ENCODE measurements at regions not wholly inside any gene's neighbourhood (a gene's known extent, or its start where the extent isn't known, plus 50 kb on each side); places are given as distances from the start of the nearest gene placed in this dataset.
A peak's percentile ranks its signal among the peaks of the same experiment; 100 is the strongest.

DNA sequence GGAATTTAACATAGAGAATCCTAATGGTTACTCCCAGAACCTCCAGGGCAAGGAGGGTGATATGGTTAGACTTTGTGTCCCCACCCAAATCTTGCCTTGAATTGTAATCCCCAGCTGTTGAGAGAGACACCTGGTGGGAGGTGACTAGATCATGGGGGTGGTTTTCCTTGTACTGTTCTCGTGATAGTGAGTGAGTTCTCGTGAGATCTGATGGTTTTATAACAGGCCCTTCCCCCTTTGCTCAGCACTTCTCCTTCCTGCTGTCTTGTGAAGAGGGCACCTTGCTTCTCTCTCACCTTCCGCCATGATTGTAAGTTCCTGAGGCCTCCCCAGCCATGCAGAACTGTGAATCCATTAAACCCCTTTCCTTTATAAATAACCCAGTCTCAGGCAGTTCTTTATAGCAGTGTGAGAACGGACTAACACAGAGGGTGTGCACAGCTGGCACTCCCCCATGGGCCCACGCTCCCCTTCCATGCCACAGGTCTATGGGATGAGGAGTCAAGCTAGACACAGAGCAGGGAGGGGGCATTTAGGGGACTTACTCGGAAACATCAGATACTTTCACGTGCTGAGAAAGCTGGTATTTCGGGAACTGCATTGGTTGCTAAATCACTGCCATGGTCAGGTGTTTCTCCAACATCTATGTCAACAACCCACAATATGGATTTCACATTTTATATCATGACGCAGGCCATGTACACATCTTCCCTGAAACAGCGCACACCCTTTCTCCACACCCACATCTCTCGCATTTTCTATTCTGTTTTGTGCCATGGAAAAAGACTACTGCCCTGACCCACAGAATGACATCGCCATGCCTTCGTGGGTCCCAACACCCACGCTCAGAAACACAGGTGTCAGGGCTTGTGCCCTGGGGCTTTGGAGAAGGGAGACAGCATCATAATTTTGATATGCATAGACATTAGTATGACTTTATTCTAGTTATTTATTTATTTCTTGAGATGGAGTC is 199.1 kb upstream of the GSE1 start:
- no peaks in the 10 kb centered on the region for H3K27me3 ChIP-seq (ENCODE audit: insufficient read depth, low read depth, low read length)
- H3K36me3 ChIP-seq (ENCODE audit: insufficient read depth, low read length): no peaks in the 10 kb centered on the region
- H2AFZ ChIP-seq (ENCODE audit: low read depth, low read length): no peak overlapping the region
- H3K4me2 ChIP-seq (ENCODE audit: low read length): no peak overlapping the region
- no peak overlapping the region for H3K27ac ChIP-seq (ENCODE audit: low read length)
- H3K9me2 ChIP-seq (ENCODE audit: insufficient read depth, low read length): no peaks in the 10 kb centered on the region
- TF ChIP-seq POLR2AphosphoS5 (IDR thresholded peaks at IDR 0.05): no peak
- TF ChIP-seq EZH2 (IDR thresholded peaks at IDR 0.05; ENCODE audit: borderline replicate concordance, insufficient read depth, low read length, poor library complexity, severe bottlenecking): no peak
- no peak for TF ChIP-seq TAF1 (IDR thresholded peaks at IDR 0.05; ENCODE audit: low read depth)
- TF ChIP-seq EP300 (conservative IDR thresholded peaks at IDR 0.05; ENCODE audit: poor library complexity, severe bottlenecking): no peak
- TF ChIP-seq, protein P1, sequence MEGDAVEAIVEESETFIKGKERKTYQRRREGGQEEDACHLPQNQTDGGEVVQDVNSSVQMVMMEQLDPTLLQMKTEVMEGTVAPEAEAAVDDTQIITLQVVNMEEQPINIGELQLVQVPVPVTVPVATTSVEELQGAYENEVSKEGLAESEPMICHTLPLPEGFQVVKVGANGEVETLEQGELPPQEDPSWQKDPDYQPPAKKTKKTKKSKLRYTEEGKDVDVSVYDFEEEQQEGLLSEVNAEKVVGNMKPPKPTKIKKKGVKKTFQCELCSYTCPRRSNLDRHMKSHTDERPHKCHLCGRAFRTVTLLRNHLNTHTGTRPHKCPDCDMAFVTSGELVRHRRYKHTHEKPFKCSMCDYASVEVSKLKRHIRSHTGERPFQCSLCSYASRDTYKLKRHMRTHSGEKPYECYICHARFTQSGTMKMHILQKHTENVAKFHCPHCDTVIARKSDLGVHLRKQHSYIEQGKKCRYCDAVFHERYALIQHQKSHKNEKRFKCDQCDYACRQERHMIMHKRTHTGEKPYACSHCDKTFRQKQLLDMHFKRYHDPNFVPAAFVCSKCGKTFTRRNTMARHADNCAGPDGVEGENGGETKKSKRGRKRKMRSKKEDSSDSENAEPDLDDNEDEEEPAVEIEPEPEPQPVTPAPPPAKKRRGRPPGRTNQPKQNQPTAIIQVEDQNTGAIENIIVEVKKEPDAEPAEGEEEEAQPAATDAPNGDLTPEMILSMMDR (IDR thresholded peaks at IDR 0.05; ENCODE audit: poor library complexity, severe bottlenecking): no peak
- TF ChIP-seq SMC3 (conservative IDR thresholded peaks at IDR 0.05; ENCODE audit: poor library complexity): no peak
- no peak for TF ChIP-seq MXI1 (conservative IDR thresholded peaks at IDR 0.05; ENCODE audit: poor library complexity, severe bottlenecking)
- TF ChIP-seq RAD21 (conservative IDR thresholded peaks at IDR 0.05): no peak
- TF ChIP-seq, protein P2, sequence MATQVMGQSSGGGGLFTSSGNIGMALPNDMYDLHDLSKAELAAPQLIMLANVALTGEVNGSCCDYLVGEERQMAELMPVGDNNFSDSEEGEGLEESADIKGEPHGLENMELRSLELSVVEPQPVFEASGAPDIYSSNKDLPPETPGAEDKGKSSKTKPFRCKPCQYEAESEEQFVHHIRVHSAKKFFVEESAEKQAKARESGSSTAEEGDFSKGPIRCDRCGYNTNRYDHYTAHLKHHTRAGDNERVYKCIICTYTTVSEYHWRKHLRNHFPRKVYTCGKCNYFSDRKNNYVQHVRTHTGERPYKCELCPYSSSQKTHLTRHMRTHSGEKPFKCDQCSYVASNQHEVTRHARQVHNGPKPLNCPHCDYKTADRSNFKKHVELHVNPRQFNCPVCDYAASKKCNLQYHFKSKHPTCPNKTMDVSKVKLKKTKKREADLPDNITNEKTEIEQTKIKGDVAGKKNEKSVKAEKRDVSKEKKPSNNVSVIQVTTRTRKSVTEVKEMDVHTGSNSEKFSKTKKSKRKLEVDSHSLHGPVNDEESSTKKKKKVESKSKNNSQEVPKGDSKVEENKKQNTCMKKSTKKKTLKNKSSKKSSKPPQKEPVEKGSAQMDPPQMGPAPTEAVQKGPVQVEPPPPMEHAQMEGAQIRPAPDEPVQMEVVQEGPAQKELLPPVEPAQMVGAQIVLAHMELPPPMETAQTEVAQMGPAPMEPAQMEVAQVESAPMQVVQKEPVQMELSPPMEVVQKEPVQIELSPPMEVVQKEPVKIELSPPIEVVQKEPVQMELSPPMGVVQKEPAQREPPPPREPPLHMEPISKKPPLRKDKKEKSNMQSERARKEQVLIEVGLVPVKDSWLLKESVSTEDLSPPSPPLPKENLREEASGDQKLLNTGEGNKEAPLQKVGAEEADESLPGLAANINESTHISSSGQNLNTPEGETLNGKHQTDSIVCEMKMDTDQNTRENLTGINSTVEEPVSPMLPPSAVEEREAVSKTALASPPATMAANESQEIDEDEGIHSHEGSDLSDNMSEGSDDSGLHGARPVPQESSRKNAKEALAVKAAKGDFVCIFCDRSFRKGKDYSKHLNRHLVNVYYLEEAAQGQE (IDR thresholded peaks at IDR 0.05; ENCODE audit: borderline replicate concordance): no peak
- H3F3A ChIP-seq (ENCODE audit: insufficient read depth, low read length, poor library complexity, severe bottlenecking): peaks cover 3% of the 10 kb centered on the region
- H4K20me1 ChIP-seq (ENCODE audit: insufficient read depth): no peaks in the 10 kb centered on the region
- H3K79me2 ChIP-seq (replicated peaks; ENCODE audit: insufficient read depth, low read length): no peaks in the 10 kb centered on the region
- H3K9ac ChIP-seq (ENCODE audit: low read length): no peak overlapping the region
- H3K4me3 ChIP-seq (ENCODE audit: low read length): no peak overlapping the region
- no peaks in the 10 kb centered on the region for H3K9me3 ChIP-seq (ENCODE audit: low read length)

DNA sequence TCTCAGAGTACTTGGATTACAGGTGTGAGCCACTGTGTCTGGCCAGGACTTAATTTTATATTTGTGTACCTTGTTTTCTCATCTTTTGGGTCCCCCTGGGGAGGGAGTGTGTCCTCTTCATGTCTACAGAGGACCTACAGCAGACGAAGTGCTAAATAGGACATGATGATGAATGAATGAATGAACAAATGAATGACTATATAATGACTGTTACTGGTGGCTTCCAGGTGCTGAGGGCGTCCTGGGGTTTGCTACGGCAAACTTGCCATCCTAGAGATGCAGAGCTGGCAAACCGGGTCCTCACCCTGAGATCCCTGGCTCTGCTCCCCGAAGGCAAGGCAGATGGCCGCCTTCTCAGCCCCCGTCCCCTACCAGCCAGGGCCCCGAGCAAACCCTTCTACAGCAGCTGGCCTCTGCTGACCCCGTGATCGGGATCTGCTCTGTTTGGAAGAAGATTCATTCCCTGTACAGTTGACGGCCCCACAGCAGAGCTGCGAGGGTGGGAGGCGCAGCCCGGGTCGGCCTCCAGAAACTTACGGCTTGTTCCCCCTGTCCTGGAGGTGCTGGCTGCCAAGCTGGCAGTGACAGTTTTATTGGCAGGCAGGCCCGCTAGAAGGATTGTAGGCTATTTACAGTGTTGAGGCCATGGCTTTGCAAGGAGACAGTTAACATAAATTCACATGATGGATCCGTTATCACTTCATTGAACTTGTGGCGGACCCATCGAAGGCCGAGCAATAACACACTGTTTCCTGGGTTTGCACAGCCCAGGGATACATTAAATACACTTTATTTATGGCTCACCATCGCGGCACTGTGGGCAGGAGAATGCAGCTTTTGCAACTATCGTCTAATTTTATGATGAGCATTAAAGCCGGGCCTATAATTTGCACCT is 197.7 kb upstream of the GSE1 start:
- TF ChIP-seq EP300 (conservative IDR thresholded peaks at IDR 0.05; ENCODE audit: poor library complexity, severe bottlenecking) (peak; percentile 29), RAD21 (conservative IDR thresholded peaks at IDR 0.05) (peak; percentile 20), EZH2 (IDR thresholded peaks at IDR 0.05; ENCODE audit: borderline replicate concordance, insufficient read depth, low read length, poor library complexity, severe bottlenecking) (no peak)
- TF ChIP-seq, protein P2 (IDR thresholded peaks at IDR 0.05; ENCODE audit: borderline replicate concordance): peak; percentile 21
- no peaks in the 10 kb centered on the region for H3K27me3 ChIP-seq (ENCODE audit: insufficient read depth, low read depth, low read length)
- no peaks in the 10 kb centered on the region for H4K20me1 ChIP-seq (ENCODE audit: insufficient read depth)
- no peaks in the 10 kb centered on the region for H3K79me2 ChIP-seq (replicated peaks; ENCODE audit: insufficient read depth, low read length)
- H3K36me3 ChIP-seq (ENCODE audit: insufficient read depth, low read length): no peaks in the 10 kb centered on the region
- H3K9ac ChIP-seq (ENCODE audit: low read length): peak overlapping the region; percentile 7
- no peak overlapping the region for H3K4me2 ChIP-seq (ENCODE audit: low read length)
- H3F3A ChIP-seq (ENCODE audit: insufficient read depth, low read length, poor library complexity, severe bottlenecking): peaks cover 3% of the 10 kb centered on the region
- no peak overlapping the region for H2AFZ ChIP-seq (ENCODE audit: low read depth, low read length)
- no peaks in the 10 kb centered on the region for H3K9me3 ChIP-seq (ENCODE audit: low read length)
- no peaks in the 10 kb centered on the region for H3K9me2 ChIP-seq (ENCODE audit: insufficient read depth, low read length)
- H3K4me3 ChIP-seq (ENCODE audit: low read length): no peak overlapping the region
- peak overlapping the region; percentile 49 for H3K27ac ChIP-seq (ENCODE audit: low read length)
